ENCODE measurements at regions not wholly inside any gene's neighbourhood (a gene's known extent, or its start where the extent isn't known, plus 50 kb on each side); places are given as distances from the start of the nearest gene placed in this dataset.

DNA sequence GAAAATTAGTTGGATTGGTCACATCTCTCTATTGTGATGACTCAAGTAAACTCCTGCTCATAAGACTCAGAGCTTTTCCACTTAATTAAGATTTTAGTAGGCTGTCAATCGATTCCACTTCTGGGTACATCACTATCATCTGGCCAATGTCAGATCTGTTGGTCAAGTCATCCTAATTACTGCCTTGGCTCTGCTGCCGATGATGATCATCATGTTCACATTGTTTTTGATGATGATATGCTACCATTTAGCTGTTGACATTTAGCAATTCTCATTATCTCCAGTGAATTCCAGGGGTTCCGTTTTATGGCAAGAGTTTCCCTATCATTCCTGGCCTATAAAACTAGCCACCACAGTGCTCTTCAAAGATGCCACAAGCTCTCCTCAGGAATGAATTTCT lies 253.4 kb downstream of the IKZF2 start:
- H3K9me3 ChIP-seq: no peaks in the 10 kb centered on the region
- WGBS, 2 donors: 89 to 90% methylated on average over 3 of the region's 3 CpGs
- intact Hi-C loops (cut with DNase I): no loop called here

DNA sequence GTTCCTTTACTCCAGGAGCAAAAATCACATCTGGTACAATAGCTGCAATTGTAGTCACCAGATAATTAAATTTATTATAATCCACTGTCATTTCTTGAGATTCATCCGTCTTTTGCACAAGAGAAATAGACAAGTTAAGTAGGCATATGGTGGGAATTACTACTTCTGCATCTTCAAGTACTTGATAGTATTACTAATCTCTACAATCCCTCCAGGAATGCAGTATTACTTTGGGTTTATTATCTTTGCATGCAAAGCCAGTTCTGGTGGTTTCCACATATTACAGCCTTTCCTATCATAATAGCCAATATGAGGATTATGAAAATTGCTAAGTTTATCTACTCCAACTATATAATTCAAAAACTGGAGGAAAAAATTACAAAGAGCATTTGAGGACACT lies 254.1 kb downstream of the IKZF2 start:
- Histone ChIP-seq H3K27me3 (no peaks in the 10 kb centered on the region), H3K9me3 (no peaks in the 10 kb centered on the region), H3K36me3 (no peaks in the 10 kb centered on the region), H3K4me1 (peaks cover 0 to 30% (median 3%) of the 10 kb centered on the region in 3 donors), H3K4me3 (no peak overlapping the region), H3K27ac (no peak overlapping the region)
- no peak for DNase-seq
- intact Hi-C loops (cut with DNase I): no loop called here
- WGBS, 2 donors: 71 to 86% methylated on average over 1 of the region's 1 CpG
- no peak for TF ChIP-seq POLR2A (IDR thresholded peaks at IDR 0.05)

More for the DNA sequence above, 253.4 kb downstream of the IKZF2 start:
- DNase-seq: no peak
- Histone ChIP-seq H3K27me3 (no peaks in the 10 kb centered on the region), H3K36me3 (no peaks in the 10 kb centered on the region), H3K27ac (no peak overlapping the region), H3K4me3 (no peak overlapping the region), H3K4me1 (peaks cover 0 to 37% (median 6%) of the 10 kb centered on the region in 3 donors)
- TF ChIP-seq, protein P1, sequence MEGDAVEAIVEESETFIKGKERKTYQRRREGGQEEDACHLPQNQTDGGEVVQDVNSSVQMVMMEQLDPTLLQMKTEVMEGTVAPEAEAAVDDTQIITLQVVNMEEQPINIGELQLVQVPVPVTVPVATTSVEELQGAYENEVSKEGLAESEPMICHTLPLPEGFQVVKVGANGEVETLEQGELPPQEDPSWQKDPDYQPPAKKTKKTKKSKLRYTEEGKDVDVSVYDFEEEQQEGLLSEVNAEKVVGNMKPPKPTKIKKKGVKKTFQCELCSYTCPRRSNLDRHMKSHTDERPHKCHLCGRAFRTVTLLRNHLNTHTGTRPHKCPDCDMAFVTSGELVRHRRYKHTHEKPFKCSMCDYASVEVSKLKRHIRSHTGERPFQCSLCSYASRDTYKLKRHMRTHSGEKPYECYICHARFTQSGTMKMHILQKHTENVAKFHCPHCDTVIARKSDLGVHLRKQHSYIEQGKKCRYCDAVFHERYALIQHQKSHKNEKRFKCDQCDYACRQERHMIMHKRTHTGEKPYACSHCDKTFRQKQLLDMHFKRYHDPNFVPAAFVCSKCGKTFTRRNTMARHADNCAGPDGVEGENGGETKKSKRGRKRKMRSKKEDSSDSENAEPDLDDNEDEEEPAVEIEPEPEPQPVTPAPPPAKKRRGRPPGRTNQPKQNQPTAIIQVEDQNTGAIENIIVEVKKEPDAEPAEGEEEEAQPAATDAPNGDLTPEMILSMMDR (IDR thresholded peaks at IDR 0.05): no peak
- TF ChIP-seq POLR2A (IDR thresholded peaks at IDR 0.05): no peak

DNA sequence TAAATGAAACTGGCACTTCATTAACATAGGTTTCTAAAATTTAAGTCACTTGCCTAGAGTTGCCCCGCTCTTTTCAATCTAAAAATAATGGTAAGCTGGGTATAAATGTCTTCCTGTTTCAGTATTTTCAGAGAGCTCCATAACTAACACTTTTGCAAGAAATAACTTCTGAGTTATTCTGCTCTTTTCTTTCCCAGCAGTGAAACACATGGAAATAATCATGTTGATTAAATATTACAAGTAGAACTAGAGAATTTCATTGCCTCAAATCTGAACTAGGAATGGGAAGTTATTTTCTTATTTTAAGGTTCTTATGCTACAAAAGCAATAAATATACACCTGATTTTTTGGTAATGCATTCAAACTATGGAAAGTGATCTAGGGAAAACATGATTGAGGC lies 257.4 kb downstream of the IKZF2 start:
- Histone ChIP-seq H3K27ac (no peak overlapping the region), H3K9me3 (no peaks in the 10 kb centered on the region), H3K4me1 (no peaks in the 10 kb centered on the region), H3K36me3 (no peaks in the 10 kb centered on the region), H3K27me3 (no peaks in the 10 kb centered on the region), H3K4me3 (no peak overlapping the region)
- intact Hi-C loops (cut with DNase I): no loop called here
- DNase-seq: no peak
- WGBS, 2 donors: 83 to 95% methylated on average over 1 of the region's 1 CpG
- TF ChIP-seq POLR2A (IDR thresholded peaks at IDR 0.05): no peak
- TF ChIP-seq, protein P1 (IDR thresholded peaks at IDR 0.05): no peak

DNA sequence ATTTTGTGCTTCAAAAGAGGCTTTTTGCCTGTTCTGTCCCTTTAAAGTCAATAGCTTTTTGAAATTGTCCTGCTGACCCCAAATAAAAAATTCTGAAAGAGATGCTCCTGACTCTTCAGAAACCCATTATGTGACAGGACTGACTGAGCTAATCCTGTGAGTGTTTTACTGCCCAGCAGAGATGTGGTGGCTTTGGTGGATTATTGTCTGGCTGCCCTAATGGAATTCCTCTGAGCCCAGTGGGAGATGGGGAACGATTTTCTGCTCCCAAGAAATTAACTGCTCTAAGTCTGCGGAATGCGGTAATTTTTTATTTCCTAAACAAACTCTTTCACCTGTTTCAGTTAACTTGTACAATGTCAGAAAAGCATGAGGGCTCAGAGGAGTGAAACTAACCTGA lies 258.2 kb downstream of the IKZF2 start:
- TF ChIP-seq POLR2A (IDR thresholded peaks at IDR 0.05): no peak
- TF ChIP-seq, protein P1 (IDR thresholded peaks at IDR 0.05): no peak
- no peaks in the 10 kb centered on the region for H3K36me3 ChIP-seq
- intact Hi-C loops (cut with DNase I): no loop called here
- H3K9me3 ChIP-seq: no peaks in the 10 kb centered on the region
- 80 to 84% methylated on average over 3 of the region's 3 CpGs for WGBS, 2 donors
- no peak overlapping the region for H3K27ac ChIP-seq
- no peaks in the 10 kb centered on the region for H3K27me3 ChIP-seq
- H3K4me1 ChIP-seq: no peaks in the 10 kb centered on the region
- no peak for DNase-seq
- H3K4me3 ChIP-seq: no peak overlapping the region

DNA sequence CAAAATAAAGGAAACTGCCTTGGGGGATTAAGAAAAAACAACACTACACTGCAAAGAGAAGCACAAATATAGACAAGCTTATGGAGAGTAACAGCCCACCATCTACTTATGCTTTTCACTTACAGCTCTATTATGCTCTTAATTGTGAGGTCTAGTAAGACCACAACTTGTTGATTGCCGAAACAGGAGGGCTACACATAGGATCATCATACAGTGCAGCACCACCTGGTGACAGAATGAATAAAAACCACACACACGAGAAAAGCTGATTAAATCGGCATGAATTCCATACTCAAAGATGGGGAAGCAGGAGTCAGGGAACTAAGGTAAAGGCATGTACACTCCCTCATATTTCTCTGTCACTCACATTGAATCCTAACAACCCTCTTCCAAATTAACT lies 259.2 kb downstream of the IKZF2 start:
- Histone ChIP-seq H3K9me3 (no peaks in the 10 kb centered on the region), H3K27ac (no peak overlapping the region), H3K4me1 (no peaks in the 10 kb centered on the region), H3K4me3 (no peak overlapping the region), H3K36me3 (no peaks in the 10 kb centered on the region), H3K27me3 (no peaks in the 10 kb centered on the region)
- DNase-seq: no peak
- no peak for TF ChIP-seq POLR2A (IDR thresholded peaks at IDR 0.05)
- TF ChIP-seq, protein P1 (IDR thresholded peaks at IDR 0.05): peak in 1 of 6 experiments; percentile 33
- WGBS, 2 donors: 52 to 66% methylated on average over 3 of the region's 3 CpGs
- intact Hi-C loops (cut with DNase I): no loop called here

DNA sequence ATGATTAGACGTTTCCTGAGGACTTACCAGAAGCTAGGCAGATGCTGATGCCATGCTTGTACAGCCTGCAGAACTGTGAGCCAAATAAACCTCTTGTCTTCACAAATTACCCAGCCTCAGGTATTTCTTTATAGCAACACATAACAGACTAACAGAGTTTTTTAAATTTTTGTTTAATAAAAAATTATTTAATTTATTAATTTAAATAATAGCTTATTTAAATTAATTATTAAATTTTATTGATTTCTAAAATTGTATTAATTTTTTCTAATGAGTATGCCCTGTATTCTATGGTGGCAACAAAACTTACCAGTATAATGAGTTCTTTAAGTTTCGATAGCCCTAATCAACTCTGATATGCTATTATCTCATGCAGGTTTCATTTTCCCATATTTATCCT lies 259.8 kb downstream of the IKZF2 start:
- Histone ChIP-seq H3K36me3 (no peaks in the 10 kb centered on the region), H3K9me3 (no peaks in the 10 kb centered on the region), H3K4me1 (no peaks in the 10 kb centered on the region), H3K27ac (no peak overlapping the region), H3K27me3 (no peaks in the 10 kb centered on the region), H3K4me3 (no peak overlapping the region)
- DNase-seq: no peak
- 69 to 73% methylated on average over 2 of the region's 2 CpGs for WGBS, 2 donors
- intact Hi-C loops (cut with DNase I): no loop called here
- TF ChIP-seq, protein P1 (IDR thresholded peaks at IDR 0.05): no peak
- TF ChIP-seq POLR2A (IDR thresholded peaks at IDR 0.05): no peak

Measured in esophagus squamous epithelium (tissue), 5 donors.